ENCODE measurements at regions not wholly inside any gene's neighbourhood (a gene's known extent, or its start where the extent isn't known, plus 50 kb on each side); places are given as distances from the start of the nearest gene placed in this dataset.

- peaks cover 0 to 3% (median 2%) of the 10 kb centered on the region in 7 donors for H3K9me3 Mint-ChIP-seq
- H3K9ac ChIP-seq (ENCODE audit: insufficient read depth, low read length, poor library complexity, severe bottlenecking), result no peak overlapping the region
- intact Hi-C loops (cut with micrococcal nuclease), result no loop called here
- no peak overlapping the region for H3K27ac Mint-ChIP-seq
- H3K4me2 ChIP-seq (replicated peaks; ENCODE audit: extremely low read depth, low read length, poor library complexity, severe bottlenecking), result no peak overlapping the region
- H3K79me2 ChIP-seq (ENCODE audit: insufficient read depth, low read length), result no peaks in the 10 kb centered on the region
- H3K36me3 Mint-ChIP-seq, result no peaks in the 10 kb centered on the region
- no peak for TF ChIP-seq CTCF (IDR thresholded peaks at IDR 0.05)
- no peak for DNase-seq
- no peak overlapping the region for H2AFZ ChIP-seq (ENCODE audit: insufficient read depth, low read depth, low read length, poor library complexity, severe bottlenecking)
- H3K4me3 Mint-ChIP-seq, result no peak overlapping the region
- H3K4me1 Mint-ChIP-seq, result no peaks in the 10 kb centered on the region
- H3K27me3 Mint-ChIP-seq (ENCODE audit: low read depth in 3 of 3), result peaks cover 0 to 2% (median 0%) of the 10 kb centered on the region in 3 donors
- H3K36me3 ChIP-seq (replicated peaks in 1 of 2; ENCODE audit: control insufficient read depth in 1 of 2, insufficient read depth in 2 of 2, low read length in 2 of 2), result no peaks in the 10 kb centered on the region
- no peaks in the 10 kb centered on the region for H3K27me3 ChIP-seq (ENCODE audit: control insufficient read depth in 2 of 2, insufficient read depth in 2 of 2, low read length in 2 of 2)
- no peak overlapping the region for H3K27ac ChIP-seq (ENCODE audit: low read depth in 1 of 2, low read length in 2 of 2)
- H3K4me1 ChIP-seq (ENCODE audit: control insufficient read depth in 1 of 2, insufficient read depth in 2 of 2, low read length in 2 of 2), result no peaks in the 10 kb centered on the region
- WGBS (ENCODE audit: insufficient coverage), result no CpG with 5 or more reads among the region's 3 CpGs
- no peak overlapping the region for H3K4me3 ChIP-seq (replicated peaks in 1 of 3; ENCODE audit: low read depth in 2 of 3, low read length in 3 of 3)
- H3K9me3 ChIP-seq (replicated peaks in 1 of 2; ENCODE audit: control insufficient read depth in 1 of 2, insufficient read depth in 1 of 2, low read length in 2 of 2), result no peaks in the 10 kb centered on the region
- H4K20me1 ChIP-seq (ENCODE audit: insufficient read depth, low read length), result no peaks in the 10 kb centered on the region
Observed at GRCh38 chr7:17661982-17662585, 278.2 kb downstream of the SNX13 start.

GRCh38 chr7:17663061-17663675 lies 277.1 kb downstream of the SNX13 start:
- H3K27me3 ChIP-seq (ENCODE audit: control insufficient read depth in 2 of 2, insufficient read depth in 2 of 2, low read length in 2 of 2), result no peaks in the 10 kb centered on the region
- H3K79me2 ChIP-seq (ENCODE audit: insufficient read depth, low read length), result no peaks in the 10 kb centered on the region
- H3K9ac ChIP-seq (ENCODE audit: insufficient read depth, low read length, poor library complexity, severe bottlenecking), result no peak overlapping the region
- Mint-ChIP-seq H3K27me3 (ENCODE audit: low read depth in 3 of 3) (peaks cover 0 to 2% (median 0%) of the 10 kb centered on the region in 3 donors), H3K36me3 (no peaks in the 10 kb centered on the region), H3K4me1 (peaks cover 1% of the 10 kb centered on the region), H3K27ac (no peak overlapping the region), H3K9me3 (peaks cover 0 to 3% (median 2%) of the 10 kb centered on the region in 7 donors), H3K4me3 (no peak overlapping the region)
- H3K4me2 ChIP-seq (replicated peaks; ENCODE audit: extremely low read depth, low read length, poor library complexity, severe bottlenecking), result no peak overlapping the region
- 100% methylated on average over 3 of the region's 3 CpGs for whole genome bisulfite sequencing (ENCODE audit: insufficient coverage)
- H3K9me3 ChIP-seq (replicated peaks in 1 of 2; ENCODE audit: control insufficient read depth in 1 of 2, insufficient read depth in 1 of 2, low read length in 2 of 2), result no peaks in the 10 kb centered on the region
- DNase-seq, result no peak
- no peaks in the 10 kb centered on the region for H4K20me1 ChIP-seq (ENCODE audit: insufficient read depth, low read length)
- intact Hi-C loops (cut with micrococcal nuclease), result no loop called here
- H3K4me1 ChIP-seq (ENCODE audit: control insufficient read depth in 1 of 2, insufficient read depth in 2 of 2, low read length in 2 of 2), result no peaks in the 10 kb centered on the region
- H2AFZ ChIP-seq (ENCODE audit: insufficient read depth, low read depth, low read length, poor library complexity, severe bottlenecking), result no peak overlapping the region
- H3K4me3 ChIP-seq (replicated peaks in 1 of 3; ENCODE audit: low read depth in 2 of 3, low read length in 3 of 3), result no peak overlapping the region
- H3K27ac ChIP-seq (ENCODE audit: low read depth in 1 of 2, low read length in 2 of 2), result no peak overlapping the region
- H3K36me3 ChIP-seq (replicated peaks in 1 of 2; ENCODE audit: control insufficient read depth in 1 of 2, insufficient read depth in 2 of 2, low read length in 2 of 2), result no peaks in the 10 kb centered on the region
- TF ChIP-seq CTCF (IDR thresholded peaks at IDR 0.05), result no peak

Data from CD14-positive monocyte (primary cell).